Heart left ventricle (tissue), 16 donors: ENCODE measurements at regions not wholly inside any gene's neighbourhood (a gene's known extent, or its start where the extent isn't known, plus 50 kb on each side); places are given as distances from the start of the nearest gene placed in this dataset.

ENCODE experiments used
- ATAC-seq, 4 donors: fragments of 200-7000 bp; cut with Tn5 transposase; one replicate each; pipeline ENCODE4 v1.9.1; 2020 to 2022; ENCODE audit warnings: moderate library complexity in 4 of 4, mild to moderate bottlenecking in 3 of 4, moderate number of reproducible peaks in 1 of 4
- DNase-seq, 5 donors: peaks; one replicate each; pipeline ENCODE4 v3.0.0-alpha.2; 2020
- H3K27ac ChIP-seq, 12 donors: fragments of 200-600 bp; sonication (generic) in 4 of 12; one replicate each; pipeline versions ENCODE4 v1.5.0 to v1.8.0; 2016 to 2022; ENCODE audit warnings: mild to moderate bottlenecking in 2 of 12
- H3K27me3 ChIP-seq, 9 donors: fragments of 200-600 bp; sonication (generic) in 2 of 9; one replicate each; pipeline versions ENCODE4 v1.5.1 to v1.8.0; 2016 to 2022; ENCODE audit warnings: mild to moderate bottlenecking in 3 of 9
- H3K36me3 ChIP-seq, 9 donors: fragments of 200-600 bp; sonication (generic) in 2 of 9; one replicate each; pipeline versions ENCODE4 v1.5.0 to v1.8.0; 2018 to 2022; ENCODE audit warnings: mild to moderate bottlenecking in 2 of 9
- H3K4me1 ChIP-seq, 12 donors: fragments of 200-600 bp; sonication (generic) in 4 of 12; one replicate each; pipeline versions ENCODE4 v1.5.0 to v1.8.0; 2016 to 2022; ENCODE audit warnings: mild to moderate bottlenecking in 3 of 12
- H3K4me3 ChIP-seq, 12 donors: fragments of 200-600 bp; sonication (generic) in 4 of 12; one replicate each; pipeline versions ENCODE4 v1.5.0 to v1.8.0; 2017 to 2022; ENCODE audit warnings: mild to moderate bottlenecking in 9 of 12, moderate library complexity in 4 of 12
- H3K9me3 ChIP-seq, 12 donors: fragments of 200-600 bp; sonication (generic) in 4 of 12; one replicate each; pipeline versions ENCODE4 v1.5.0 to v1.8.0; 2016 to 2022; ENCODE audit warnings: mild to moderate bottlenecking in 1 of 12
- POLR2A ChIP-seq, 2 donors: fragments of 450-650 bp; IDR thresholded peaks; one replicate each; pipeline ENCODE4 v1.6.1; 2017; ENCODE audit warnings: antibody characterized with exemption in 2 of 2, mild to moderate bottlenecking in 2 of 2, moderate library complexity in 2 of 2
- WGBS, 4 donors: extraction: QIAGEN DNeasy Blood & Tissue Kit in 2 of 4; methylation state at CpG; one replicate each; pipeline versions ENCODE4 v1.1.5 to v1.1.7; 2013 to 2018; 5-methylcytosine and 5-hydroxymethylcytosine counted together
- intact Hi-C, 10 donors: fragments of 100-400 bp; cut with DNase I; formaldehyde crosslinking; loops; one replicate each; pipeline versions ENCODE4 v1.11.1 to v1.14.2; 2022
- TF ChIP-seq, protein P1 (sequence below), 12 donors: fragments of 200-600 bp; sonication (generic) in 4 of 12; IDR thresholded peaks; one replicate each; pipeline versions ENCODE4 v1.5.0 to v1.8.0; 2018 to 2022; ENCODE audit warnings: antibody characterized with exemption in 12 of 12, mild to moderate bottlenecking in 5 of 12
- donor health status: ischemic (EF 13 %, LVEDD 7.1; RV severe dilation, severe dysfunction).
- donor health status: healthy with polysubstance abuse.
- donor health status: DM: no; HTN: yes; CAD: no.
- donor health status: DM: no; HTN: no; CAD: no.
- donor health status: ischemic (EF 25% LVEDD 6.9; RV normal size, moderate dysfunction).
- donor health status: ischemic (EF 25% LVEDD 5.7; RV mildly dilated, moderate dysfunction).
- donor health status: healthy.
- donor health status: DM: yes; HTN: yes; CAD: no.
- donor health status: ischemic (EF 35%, LVEDD 5.7; RV mildly dilated, moderate dysfunction).
- donor health status: nonischemic (EF 11% LVEDD 7.7; RV severe dilation, severe dysfunction).
- donor health status: DM: yes; HTN: yes; CAD: no.
- donor health status: PGD.
- donor health status: ischemic (EF 29% LVEDD 5.4; RV normal size, mild dysfunction).
- donor health status: nonischemic (EF 23%, LVEDD 6.1; RV moderate dilation, normal function).

DNA sequence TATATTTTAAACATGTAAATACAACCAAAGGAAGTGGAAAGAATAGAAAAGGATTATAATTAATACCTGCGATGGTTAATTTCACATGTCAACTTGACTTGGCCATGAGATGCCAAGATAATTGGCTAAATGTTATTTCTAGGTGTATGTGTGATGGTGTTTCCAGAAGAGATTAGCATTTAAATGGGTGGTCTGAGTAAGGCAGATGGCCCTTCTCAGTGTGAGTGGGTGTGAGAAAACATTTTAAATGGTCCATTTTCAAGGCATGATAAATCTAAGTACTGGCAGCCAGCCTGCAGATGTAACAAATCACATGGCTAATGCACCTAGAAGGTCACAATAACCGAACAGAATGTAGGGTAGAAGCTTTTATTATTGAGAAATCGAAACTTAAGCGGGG lies 99.6 kb upstream of the CDH7 start:
- Histone ChIP-seq H3K36me3 (no peaks in the 10 kb centered on the region), H3K4me3 (no peak overlapping the region), H3K9me3 (peaks cover 0 to 32% (median 11%) of the 10 kb centered on the region in 12 donors), H3K4me1 (no peaks in the 10 kb centered on the region), H3K27me3 (no peaks in the 10 kb centered on the region), H3K27ac (no peak overlapping the region)
- 68 to 73% (median 69%) methylated on average over 4 of the region's 4 CpGs for WGBS, 4 donors
- ATAC-seq (no peak), DNase-seq (no peak)
- TF ChIP-seq POLR2A (IDR thresholded peaks at IDR 0.05) = no peak
- TF ChIP-seq, protein P1, sequence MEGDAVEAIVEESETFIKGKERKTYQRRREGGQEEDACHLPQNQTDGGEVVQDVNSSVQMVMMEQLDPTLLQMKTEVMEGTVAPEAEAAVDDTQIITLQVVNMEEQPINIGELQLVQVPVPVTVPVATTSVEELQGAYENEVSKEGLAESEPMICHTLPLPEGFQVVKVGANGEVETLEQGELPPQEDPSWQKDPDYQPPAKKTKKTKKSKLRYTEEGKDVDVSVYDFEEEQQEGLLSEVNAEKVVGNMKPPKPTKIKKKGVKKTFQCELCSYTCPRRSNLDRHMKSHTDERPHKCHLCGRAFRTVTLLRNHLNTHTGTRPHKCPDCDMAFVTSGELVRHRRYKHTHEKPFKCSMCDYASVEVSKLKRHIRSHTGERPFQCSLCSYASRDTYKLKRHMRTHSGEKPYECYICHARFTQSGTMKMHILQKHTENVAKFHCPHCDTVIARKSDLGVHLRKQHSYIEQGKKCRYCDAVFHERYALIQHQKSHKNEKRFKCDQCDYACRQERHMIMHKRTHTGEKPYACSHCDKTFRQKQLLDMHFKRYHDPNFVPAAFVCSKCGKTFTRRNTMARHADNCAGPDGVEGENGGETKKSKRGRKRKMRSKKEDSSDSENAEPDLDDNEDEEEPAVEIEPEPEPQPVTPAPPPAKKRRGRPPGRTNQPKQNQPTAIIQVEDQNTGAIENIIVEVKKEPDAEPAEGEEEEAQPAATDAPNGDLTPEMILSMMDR (IDR thresholded peaks at IDR 0.05) = no peak
- intact Hi-C loops = no loop called here

- Histone ChIP-seq H3K9me3 (no peaks in the 10 kb centered on the region), H3K36me3 (no peaks in the 10 kb centered on the region), H3K4me1 (no peaks in the 10 kb centered on the region), H3K27ac (no peak overlapping the region), H3K4me3 (no peak overlapping the region), H3K27me3 (no peaks in the 10 kb centered on the region)
- no peak for DNase-seq
- ATAC-seq = no peak
- TF ChIP-seq POLR2A (IDR thresholded peaks at IDR 0.05) = no peak
- TF ChIP-seq, protein P1 (IDR thresholded peaks at IDR 0.05) = no peak
- intact Hi-C loops = no loop called here
- 72 to 87% (median 78%) methylated on average over 2 of the region's 2 CpGs for WGBS, 4 donors
These were observed 118.6 kb upstream of the CDH7 start for GRCh38 chr18:65632236-65632635.

DNA sequence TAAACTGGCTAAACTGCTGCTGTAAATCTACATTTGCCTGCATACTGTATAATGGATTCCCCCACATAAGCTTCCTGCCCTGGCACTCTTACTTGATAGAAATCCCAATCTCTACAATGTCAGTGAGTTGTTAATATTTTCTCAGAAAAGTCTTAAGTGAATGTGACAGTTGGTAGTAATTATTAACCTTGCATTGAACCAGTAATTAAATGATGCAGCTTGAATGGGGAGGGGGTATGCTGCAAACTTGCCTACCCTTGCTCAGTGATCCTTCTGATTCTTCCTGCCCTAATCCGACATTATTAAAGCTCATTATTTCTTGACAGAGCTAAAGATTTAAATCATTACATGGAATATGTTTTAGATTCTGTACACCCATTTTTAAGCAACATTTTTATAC lies 119.0 kb upstream of the CDH7 start:
- Histone ChIP-seq H3K9me3 (no peaks in the 10 kb centered on the region), H3K4me1 (no peaks in the 10 kb centered on the region), H3K27me3 (no peaks in the 10 kb centered on the region), H3K36me3 (no peaks in the 10 kb centered on the region), H3K4me3 (no peak overlapping the region), H3K27ac (no peak overlapping the region)
- intact Hi-C loops = no loop called here
- WGBS, 4 donors = 76 to 86% (median 84%) methylated on average over 1 of the region's 1 CpG
- ATAC-seq (no peak), DNase-seq (no peak)
- no peak for TF ChIP-seq POLR2A (IDR thresholded peaks at IDR 0.05)
- TF ChIP-seq, protein P1 (IDR thresholded peaks at IDR 0.05) = no peak

DNA sequence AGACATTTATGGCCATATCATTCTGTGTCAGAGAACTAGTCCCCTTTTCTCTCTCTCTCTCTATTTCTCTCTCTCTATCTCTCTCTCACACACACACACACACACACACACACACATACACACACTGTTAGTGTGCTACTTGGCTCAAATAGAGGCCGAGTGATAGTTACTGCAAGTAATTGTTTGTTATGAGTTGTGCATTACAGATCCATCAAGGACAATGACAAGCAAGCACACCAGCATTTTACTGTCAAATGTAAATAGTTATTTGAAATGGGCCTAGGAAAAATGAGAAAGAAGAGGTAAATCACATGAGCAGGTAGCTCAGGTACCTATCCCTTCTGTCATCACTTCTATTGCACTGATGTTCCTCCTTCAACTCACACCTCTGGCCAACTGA lies 122.4 kb upstream of the CDH7 start:
- no peaks in the 10 kb centered on the region for H3K27me3 ChIP-seq

More for the DNA sequence above, 122.4 kb upstream of the CDH7 start:
- H3K27ac ChIP-seq = no peak overlapping the region
- no peaks in the 10 kb centered on the region for H3K9me3 ChIP-seq
- WGBS, 4 donors = 50 to 77% (median 64%) methylated on average over 1 of the region's 1 CpG
- no peak overlapping the region for H3K4me3 ChIP-seq
- no peak for DNase-seq
- no peaks in the 10 kb centered on the region for H3K36me3 ChIP-seq
- H3K4me1 ChIP-seq = no peaks in the 10 kb centered on the region
- TF ChIP-seq, protein P1 (IDR thresholded peaks at IDR 0.05) = no peak
- no peak for TF ChIP-seq POLR2A (IDR thresholded peaks at IDR 0.05)
- intact Hi-C loops = no loop called here
- ATAC-seq = no peak
